HepG2 (cell line): ENCODE measurements at regions not wholly inside any gene's neighbourhood (a gene's known extent, or its start where the extent isn't known, plus 50 kb on each side); places are given as distances from the start of the nearest gene placed in this dataset.
A peak's percentile ranks its signal among the peaks of the same experiment; 100 is the strongest.

Experiments
- ATAC-seq: fragments of 200-7000 bp; cut with Tn5 transposase; 3 replicates; pipeline ENCODE4 v1.9.1; 2020; ENCODE audit warnings: mild to moderate bottlenecking, moderate library complexity
- BruUV-seq: library from RNA; stranded (reverse); fragments of 400-500 nt; replicated peaks from 2 replicates; lab custom pipeline; 2021; lab: Mats Ljungman, UMichigan
- CTCF ChIA-PET: fragments of 300-600 bp; formaldehyde crosslinking; extraction: SDS; loops from one replicate; lab custom pipeline; 2021; ENCODE audit warnings: low total read pairs, inconsistent platforms, low intra/inter-chr PET ratio; lab: Yijun Ruan, JAX
- POLR2A ChIA-PET: fragments of 350-600 bp; sonication (Branson Sonifier 250); formaldehyde crosslinking; loops from one replicate; lab custom pipeline; 2020; ENCODE audit warnings: antibody characterized with exemption, inconsistent platforms; lab: Yijun Ruan, JAX
- DNase-seq: peaks from one replicate; pipeline ENCODE4 v3.0.0-alpha.2; 2015; ENCODE audit warnings: low spot score
- FAIRE-seq: peaks from 3 replicates; lab custom pipeline; 2011; peaks lifted over from hg19 to GRCh38; lab: Jason Lieb, UNC
- H2AFZ ChIP-seq: one replicate; pipeline ENCODE4 v1.6.1; 2011; ENCODE audit warnings: low read length, inconsistent platforms
- H3K27ac ChIP-seq: fragments of 300-600 bp; 3 replicates; pipeline ENCODE4 v1.8.0; 2011; ENCODE audit warnings: mixed run types, mild to moderate bottlenecking, mixed read lengths, low read length, inconsistent platforms; ENCODE audit not compliant: insufficient read depth; ENCODE audit errors: extremely low read length
- H3K27me3 ChIP-seq, 2 experiments: fragments of 200-600 bp in 1 of 2; 2 replicates in 1 of 2; 3 replicates in 1 of 2; pipeline versions ENCODE4 v1.6.0 to v1.8.0; 2011; ENCODE audit warnings: low read length in 2 of 2, mild to moderate bottlenecking in 2 of 2, moderate library complexity in 2 of 2, inconsistent platforms in 1 of 2; ENCODE audit not compliant: insufficient read depth in 2 of 2, control insufficient read depth in 1 of 2
- H3K36me3 ChIP-seq, 2 experiments: fragments of 200-600 bp in 1 of 2; replicated peaks in 1 of 2; 2 replicates in 1 of 2; 3 replicates in 1 of 2; pipeline versions ENCODE4 v1.5.1 to v1.8.0; 2011; ENCODE audit warnings: low read length in 2 of 2, inconsistent platforms in 1 of 2; ENCODE audit not compliant: insufficient read depth in 2 of 2, control insufficient read depth in 1 of 2
- H3K4me1 ChIP-seq: 2 replicates; pipeline ENCODE4 v1.5.1; 2012; ENCODE audit warnings: low read length, inconsistent platforms; ENCODE audit not compliant: insufficient read depth
- H3K4me2 ChIP-seq: 2 replicates; pipeline ENCODE4 v1.6.0; 2011; ENCODE audit warnings: low read depth, low read length, inconsistent platforms
- H3K4me3 ChIP-seq, 3 experiments: fragments of 200-600 bp in 1 of 3; sonication (generic), shearing (Covaris generic) in 1 of 3; replicated peaks in 1 of 3; 2 replicates each; pipeline ENCODE4 v1.5.1; 2011 to 2016; ENCODE audit warnings: low read length in 3 of 3, inconsistent platforms in 2 of 3, low read depth in 2 of 3, mild to moderate bottlenecking in 2 of 3, control low read depth in 1 of 3, mixed read lengths in 1 of 3; ENCODE audit not compliant: insufficient read depth in 1 of 3
- H3K79me2 ChIP-seq: one replicate; pipeline ENCODE4 v1.6.1; 2011; ENCODE audit warnings: low read length, inconsistent platforms; ENCODE audit not compliant: insufficient read depth
- H3K9ac ChIP-seq: 2 replicates; pipeline ENCODE4 v1.6.0; 2011; ENCODE audit warnings: mild to moderate bottlenecking, low read depth, low read length, inconsistent platforms; ENCODE audit not compliant: insufficient read depth
- H3K9me3 ChIP-seq: 2 replicates; pipeline ENCODE4 v1.5.1; 2012; ENCODE audit warnings: mild to moderate bottlenecking, low read length
- H4K20me1 ChIP-seq: 2 replicates; pipeline ENCODE4 v1.6.0; 2011; ENCODE audit warnings: inconsistent platforms, mild to moderate bottlenecking, low read length, moderate library complexity; ENCODE audit not compliant: insufficient read depth
- IKZF1 ChIP-seq: fragments of 450-650 bp; IDR thresholded peaks from 2 replicates; pipeline ENCODE4 v1.7.1; 2016
- MAFK ChIP-seq, 2 experiments: IDR thresholded peaks in 1 of 2; conservative IDR thresholded peaks in 1 of 2; 2 replicates each; pipeline ENCODE4 v1.6.1; 2011; ENCODE audit warnings: improper control_type of control experiment in 2 of 2, low read length in 2 of 2
- NR2C2 ChIP-seq: sonication (generic); formaldehyde crosslinking; IDR thresholded peaks from 2 replicates; pipeline ENCODE4 v1.4.0; 2020; ENCODE audit warnings: missing genetic modification reagents, mild to moderate bottlenecking, moderate library complexity, borderline replicate concordance
- PRDM10 ChIP-seq: sonication (generic); formaldehyde crosslinking; IDR thresholded peaks from 2 replicates; pipeline ENCODE4 v1.4.0; 2020; ENCODE audit warnings: low read depth, missing genetic modification reagents
- PRMT3 ChIP-seq: sonication (generic); formaldehyde crosslinking; IDR thresholded peaks from 2 replicates; pipeline ENCODE4 v1.8.1; 2022; ENCODE audit warnings: low read depth, mild to moderate bottlenecking, moderate library complexity, missing genetic modification reagents, borderline replicate concordance
- RNF219 ChIP-seq: sonication (generic); formaldehyde crosslinking; IDR thresholded peaks from 2 replicates; pipeline ENCODE4 v1.5.0; 2020; ENCODE audit warnings: mild to moderate bottlenecking, missing genetic modification reagents
- TAF1 ChIP-seq: sonication (generic); formaldehyde crosslinking; IDR thresholded peaks from 2 replicates; pipeline ENCODE4 v1.4.0; 2020; ENCODE audit warnings: missing genetic modification reagents
- ZNF362 ChIP-seq: sonication (generic); formaldehyde crosslinking; IDR thresholded peaks from 2 replicates; pipeline ENCODE4 v1.4.0; 2020; ENCODE audit warnings: missing genetic modification reagents, mild to moderate bottlenecking, borderline replicate concordance
- ZNF496 ChIP-seq: sonication (generic); formaldehyde crosslinking; IDR thresholded peaks from 2 replicates; pipeline ENCODE4 v1.8.1; 2023; ENCODE audit warnings: mild to moderate bottlenecking, moderate library complexity, missing genetic modification reagents; ENCODE audit not compliant: insufficient replicate concordance
- ZNF550 ChIP-seq: sonication (generic); formaldehyde crosslinking; IDR thresholded peaks from 2 replicates; pipeline ENCODE4 v1.4.0; 2020; ENCODE audit warnings: mild to moderate bottlenecking, missing genetic modification reagents, borderline replicate concordance
- ZNF569 ChIP-seq: sonication (generic); formaldehyde crosslinking; IDR thresholded peaks from 2 replicates; pipeline ENCODE4 v1.5.0; 2020; ENCODE audit warnings: mild to moderate bottlenecking, missing genetic modification reagents, moderate library complexity, borderline replicate concordance
- ZNF607 ChIP-seq: sonication (generic); formaldehyde crosslinking; IDR thresholded peaks from 2 replicates; pipeline ENCODE4 v1.5.1; 2020; ENCODE audit warnings: missing genetic modification reagents, mild to moderate bottlenecking, borderline replicate concordance
- WGBS: methylation state at CpG from one replicate; pipeline ENCODE4 v1.1.6; 2017; ENCODE audit warnings: low lambda C conversion rate; 5-methylcytosine and 5-hydroxymethylcytosine counted together
- in situ Hi-C: cut with HindIII; loops from 2 replicates; pipeline ENCODE4 v1.10.0; 2017; ENCODE audit warnings: low pct_unique_long_range_greater_than_20kb; ENCODE audit not compliant: extremely low pct_ligation_motif_present
- intact Hi-C: fragments of 100-400 bp; cut with micrococcal nuclease; formaldehyde crosslinking; loops from one replicate; pipeline ENCODE4 v1.10.0; 2022; ENCODE audit not compliant: unreplicated experiment
- TF ChIP-seq, protein P1 (sequence below): sonication (generic); formaldehyde crosslinking; IDR thresholded peaks from 2 replicates; pipeline ENCODE4 v1.4.0; 2020; ENCODE audit warnings: missing genetic modification reagents

- intact Hi-C loops (no loop called here), in situ Hi-C loops (no loop called here)
- ATAC-seq, result no peak
- Histone ChIP-seq H2AFZ (no peak overlapping the region), H3K27ac (no peak overlapping the region), H3K9ac (no peak overlapping the region), H3K4me3 (no peak overlapping the region), H3K4me1 (no peaks in the 10 kb centered on the region), H3K36me3 (no peaks in the 10 kb centered on the region), H3K9me3 (no peaks in the 10 kb centered on the region), H4K20me1 (no peaks in the 10 kb centered on the region), H3K79me2 (no peaks in the 10 kb centered on the region), H3K27me3 (no peaks in the 10 kb centered on the region), H3K4me2 (no peak overlapping the region)
- no peak for FAIRE-seq
- no TSS peak for BruUV-seq
- CTCF ChIA-PET, result no interaction called here
- 50% methylated on average over 8 of the region's 8 CpGs for WGBS
- POLR2A ChIA-PET, result no interaction called here
- DNase-seq, result no peak
- 0 out of 4 replicates have a peak, but pooled peaks of 1 of the 2 experiments have one; percentile 4 for TF ChIP-seq MAFK (conservative IDR thresholded peaks at IDR 0.05 in 1 of 2, IDR thresholded peaks at IDR 0.05 in 1 of 2; ENCODE audit: low read length in 2 of 2)
- TF ChIP-seq ZNF362 (CRISPR knock-in tag), result no peak
- no peak for TF ChIP-seq RNF219
- no peak for TF ChIP-seq PRDM10 (CRISPR knock-in tag)
- no peak for TF ChIP-seq ZNF569 (CRISPR knock-in tag)
- TF ChIP-seq, protein P1, sequence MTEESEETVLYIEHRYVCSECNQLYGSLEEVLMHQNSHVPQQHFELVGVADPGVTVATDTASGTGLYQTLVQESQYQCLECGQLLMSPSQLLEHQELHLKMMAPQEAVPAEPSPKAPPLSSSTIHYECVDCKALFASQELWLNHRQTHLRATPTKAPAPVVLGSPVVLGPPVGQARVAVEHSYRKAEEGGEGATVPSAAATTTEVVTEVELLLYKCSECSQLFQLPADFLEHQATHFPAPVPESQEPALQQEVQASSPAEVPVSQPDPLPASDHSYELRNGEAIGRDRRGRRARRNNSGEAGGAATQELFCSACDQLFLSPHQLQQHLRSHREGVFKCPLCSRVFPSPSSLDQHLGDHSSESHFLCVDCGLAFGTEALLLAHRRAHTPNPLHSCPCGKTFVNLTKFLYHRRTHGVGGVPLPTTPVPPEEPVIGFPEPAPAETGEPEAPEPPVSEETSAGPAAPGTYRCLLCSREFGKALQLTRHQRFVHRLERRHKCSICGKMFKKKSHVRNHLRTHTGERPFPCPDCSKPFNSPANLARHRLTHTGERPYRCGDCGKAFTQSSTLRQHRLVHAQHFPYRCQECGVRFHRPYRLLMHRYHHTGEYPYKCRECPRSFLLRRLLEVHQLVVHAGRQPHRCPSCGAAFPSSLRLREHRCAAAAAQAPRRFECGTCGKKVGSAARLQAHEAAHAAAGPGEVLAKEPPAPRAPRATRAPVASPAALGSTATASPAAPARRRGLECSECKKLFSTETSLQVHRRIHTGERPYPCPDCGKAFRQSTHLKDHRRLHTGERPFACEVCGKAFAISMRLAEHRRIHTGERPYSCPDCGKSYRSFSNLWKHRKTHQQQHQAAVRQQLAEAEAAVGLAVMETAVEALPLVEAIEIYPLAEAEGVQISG, result no peak
- TF ChIP-seq ZNF607, result no peak
- no peak for TF ChIP-seq PRMT3 (CRISPR knock-in tag)
- no peak for TF ChIP-seq ZNF496 (CRISPR knock-in tag)
- TF ChIP-seq ZNF550, result no peak
- no peak for TF ChIP-seq IKZF1
- TF ChIP-seq TAF1 (CRISPR knock-in tag), result no peak
- no peak for TF ChIP-seq NR2C2 (CRISPR knock-in tag)
Observed at GRCh38 chr2:59173325-59173724, 932.2 kb upstream of the FANCL start.
